ENCODE measurements at regions not wholly inside any gene's neighbourhood (a gene's known extent, or its start where the extent isn't known, plus 50 kb on each side); places are given as distances from the start of the nearest gene placed in this dataset.

DNA sequence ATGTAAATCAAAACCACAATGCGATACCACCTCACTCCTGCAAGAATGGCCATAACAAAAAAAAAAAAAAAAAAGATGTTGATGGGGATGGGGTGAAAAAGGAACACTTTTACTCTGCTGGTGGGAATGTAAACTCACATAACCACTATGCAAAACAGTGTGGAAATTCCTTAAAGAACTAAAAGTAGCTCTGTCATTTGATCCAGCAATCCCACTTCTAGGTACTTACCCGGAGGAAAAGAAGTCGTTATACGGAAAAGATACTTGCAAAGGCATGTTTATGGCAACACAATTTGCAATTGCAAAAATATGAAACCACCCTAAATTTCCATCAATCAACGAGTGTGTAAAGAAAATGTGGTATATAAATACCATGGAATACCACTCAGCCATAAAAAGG lies 205.0 kb downstream of the TENT4A start:
- TF ChIP-seq, protein P1, sequence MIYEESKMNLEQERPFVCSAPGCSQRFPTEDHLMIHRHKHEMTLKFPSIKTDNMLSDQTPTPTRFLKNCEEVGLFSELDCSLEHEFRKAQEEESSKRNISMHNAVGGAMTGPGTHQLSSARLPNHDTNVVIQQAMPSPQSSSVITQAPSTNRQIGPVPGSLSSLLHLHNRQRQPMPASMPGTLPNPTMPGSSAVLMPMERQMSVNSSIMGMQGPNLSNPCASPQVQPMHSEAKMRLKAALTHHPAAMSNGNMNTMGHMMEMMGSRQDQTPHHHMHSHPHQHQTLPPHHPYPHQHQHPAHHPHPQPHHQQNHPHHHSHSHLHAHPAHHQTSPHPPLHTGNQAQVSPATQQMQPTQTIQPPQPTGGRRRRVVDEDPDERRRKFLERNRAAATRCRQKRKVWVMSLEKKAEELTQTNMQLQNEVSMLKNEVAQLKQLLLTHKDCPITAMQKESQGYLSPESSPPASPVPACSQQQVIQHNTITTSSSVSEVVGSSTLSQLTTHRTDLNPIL (CRISPR knock-in tag; IDR thresholded peaks at IDR 0.05; ENCODE audit: low read depth) = no peak
- TF ChIP-seq, protein P2, sequence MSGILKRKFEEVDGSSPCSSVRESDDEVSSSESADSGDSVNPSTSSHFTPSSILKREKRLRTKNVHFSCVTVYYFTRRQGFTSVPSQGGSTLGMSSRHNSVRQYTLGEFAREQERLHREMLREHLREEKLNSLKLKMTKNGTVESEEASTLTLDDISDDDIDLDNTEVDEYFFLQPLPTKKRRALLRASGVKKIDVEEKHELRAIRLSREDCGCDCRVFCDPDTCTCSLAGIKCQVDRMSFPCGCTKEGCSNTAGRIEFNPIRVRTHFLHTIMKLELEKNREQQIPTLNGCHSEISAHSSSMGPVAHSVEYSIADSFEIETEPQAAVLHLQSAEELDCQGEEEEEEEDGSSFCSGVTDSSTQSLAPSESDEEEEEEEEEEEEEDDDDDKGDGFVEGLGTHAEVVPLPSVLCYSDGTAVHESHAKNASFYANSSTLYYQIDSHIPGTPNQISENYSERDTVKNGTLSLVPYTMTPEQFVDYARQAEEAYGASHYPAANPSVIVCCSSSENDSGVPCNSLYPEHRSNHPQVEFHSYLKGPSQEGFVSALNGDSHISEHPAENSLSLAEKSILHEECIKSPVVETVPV (CRISPR knock-in tag; IDR thresholded peaks at IDR 0.05) = no peak
- TF ChIP-seq, protein P3, sequence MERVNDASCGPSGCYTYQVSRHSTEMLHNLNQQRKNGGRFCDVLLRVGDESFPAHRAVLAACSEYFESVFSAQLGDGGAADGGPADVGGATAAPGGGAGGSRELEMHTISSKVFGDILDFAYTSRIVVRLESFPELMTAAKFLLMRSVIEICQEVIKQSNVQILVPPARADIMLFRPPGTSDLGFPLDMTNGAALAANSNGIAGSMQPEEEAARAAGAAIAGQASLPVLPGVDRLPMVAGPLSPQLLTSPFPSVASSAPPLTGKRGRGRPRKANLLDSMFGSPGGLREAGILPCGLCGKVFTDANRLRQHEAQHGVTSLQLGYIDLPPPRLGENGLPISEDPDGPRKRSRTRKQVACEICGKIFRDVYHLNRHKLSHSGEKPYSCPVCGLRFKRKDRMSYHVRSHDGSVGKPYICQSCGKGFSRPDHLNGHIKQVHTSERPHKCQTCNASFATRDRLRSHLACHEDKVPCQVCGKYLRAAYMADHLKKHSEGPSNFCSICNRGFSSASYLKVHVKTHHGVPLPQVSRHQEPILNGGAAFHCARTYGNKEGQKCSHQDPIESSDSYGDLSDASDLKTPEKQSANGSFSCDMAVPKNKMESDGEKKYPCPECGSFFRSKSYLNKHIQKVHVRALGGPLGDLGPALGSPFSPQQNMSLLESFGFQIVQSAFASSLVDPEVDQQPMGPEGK (CRISPR knock-in tag; IDR thresholded peaks at IDR 0.05; ENCODE audit: borderline replicate concordance) = no peak
- TF ChIP-seq ARNTL (CRISPR knock-in tag; IDR thresholded peaks at IDR 0.05; ENCODE audit: borderline replicate concordance, low read depth) (no peak), RARB (CRISPR knock-in tag; IDR thresholded peaks at IDR 0.05) (no peak), PPARA (CRISPR knock-in tag; IDR thresholded peaks at IDR 0.05; ENCODE audit: borderline replicate concordance) (no peak), BACH2 (CRISPR knock-in tag; IDR thresholded peaks at IDR 0.05; ENCODE audit: borderline replicate concordance) (no peak), ZFP30 (CRISPR knock-in tag; IDR thresholded peaks at IDR 0.05) (no peak), ZFP3 (CRISPR knock-in tag; IDR thresholded peaks at IDR 0.05) (no peak)
